ENCODE measurements at regions not wholly inside any gene's neighbourhood (a gene's known extent, or its start where the extent isn't known, plus 50 kb on each side); places are given as distances from the start of the nearest gene placed in this dataset.

- H3K4me1 ChIP-seq (ENCODE audit: control insufficient read depth in 2 of 2, insufficient read depth in 2 of 2, low read length in 2 of 2): no peaks in the 10 kb centered on the region
- Mint-ChIP-seq H3K27ac (no peak overlapping the region), H3K27me3 (no peaks in the 10 kb centered on the region), H3K4me1 (no peaks in the 10 kb centered on the region), H3K4me3 (no peak overlapping the region), H3K9me3 (ENCODE audit: insufficient read depth) (peaks cover 2% of the 10 kb centered on the region)
- H3K79me2 ChIP-seq (ENCODE audit: control insufficient read depth, insufficient read depth, low read length): no peaks in the 10 kb centered on the region
- ChIA-PET CTCF (no interaction called here), POLR2A (no interaction called here)
- DNase-seq (no peak), ATAC-seq (ENCODE audit: low read depth) (no peak)
- TF ChIP-seq EZH2 (IDR thresholded peaks at IDR 0.05; ENCODE audit: borderline replicate concordance, insufficient read depth, low read depth, low read length, poor library complexity, severe bottlenecking): no peak
- no peak for TF ChIP-seq CTCF (IDR thresholded peaks at IDR 0.05)
- H3K36me3 ChIP-seq (replicated peaks in 1 of 2; ENCODE audit: control extremely low read depth in 1 of 2, control insufficient read depth in 1 of 2, extremely low read depth in 1 of 2, insufficient read depth in 2 of 2, low read length in 1 of 2): no peaks in the 10 kb centered on the region
- no peak overlapping the region for H3K9ac ChIP-seq (ENCODE audit: low read length)
- H3K27me3 ChIP-seq (replicated peaks in 1 of 4; ENCODE audit: control extremely low read depth in 1 of 4, control insufficient read depth in 3 of 4, insufficient read depth in 4 of 4, low read length in 3 of 4): no peaks in the 10 kb centered on the region
- no peak overlapping the region for H3K4me2 ChIP-seq (replicated peaks; ENCODE audit: low read depth, low read length, poor library complexity, severe bottlenecking)
- H4K20me1 ChIP-seq (ENCODE audit: control insufficient read depth, insufficient read depth, low read length, poor library complexity, severe bottlenecking): no peaks in the 10 kb centered on the region
- peaks cover 0 to 2% (median 0%) of the 10 kb centered on the region in 3 donors for H3K9me3 ChIP-seq (ENCODE audit: control extremely low read depth in 1 of 3, control insufficient read depth in 2 of 3, insufficient read depth in 1 of 3, low read length in 2 of 3)
- intact Hi-C loops (cut with micrococcal nuclease): no loop called here
- no CpG with 5 or more reads among the region's 2 CpGs for WGBS (ENCODE audit: insufficient coverage)
- H3K27ac ChIP-seq (ENCODE audit: low read length in 2 of 2): no peak overlapping the region
- H2AFZ ChIP-seq (ENCODE audit: insufficient read depth, low read depth, low read length, poor library complexity, severe bottlenecking): no peak overlapping the region
- no peak overlapping the region for H3K4me3 ChIP-seq (ENCODE audit: control extremely low read depth in 1 of 5, extremely low read depth in 1 of 5, insufficient read depth in 1 of 5, low read depth in 2 of 5, low read length in 4 of 5)
These were observed 193.4 kb downstream of the OMA1 start for GRCh38 chr1:58353168-58353567.

- Mint-ChIP-seq H3K27me3 (no peaks in the 10 kb centered on the region), H3K4me3 (no peak overlapping the region), H3K27ac (no peak overlapping the region), H3K9me3 (ENCODE audit: insufficient read depth) (peaks cover 2% of the 10 kb centered on the region), H3K4me1 (no peaks in the 10 kb centered on the region)
- Histone ChIP-seq H3K79me2 (ENCODE audit: control insufficient read depth, insufficient read depth, low read length) (no peaks in the 10 kb centered on the region), H4K20me1 (ENCODE audit: control insufficient read depth, insufficient read depth, low read length, poor library complexity, severe bottlenecking) (no peaks in the 10 kb centered on the region), H3K4me1 (ENCODE audit: control insufficient read depth in 2 of 2, insufficient read depth in 2 of 2, low read length in 2 of 2) (no peaks in the 10 kb centered on the region), H3K36me3 (replicated peaks in 1 of 2; ENCODE audit: control extremely low read depth in 1 of 2, control insufficient read depth in 1 of 2, extremely low read depth in 1 of 2, insufficient read depth in 2 of 2, low read length in 1 of 2) (no peaks in the 10 kb centered on the region), H3K4me3 (ENCODE audit: control extremely low read depth in 1 of 5, extremely low read depth in 1 of 5, insufficient read depth in 1 of 5, low read depth in 2 of 5, low read length in 4 of 5) (no peak overlapping the region), H2AFZ (ENCODE audit: insufficient read depth, low read depth, low read length, poor library complexity, severe bottlenecking) (no peak overlapping the region), H3K27me3 (replicated peaks in 1 of 4; ENCODE audit: control extremely low read depth in 1 of 4, control insufficient read depth in 3 of 4, insufficient read depth in 4 of 4, low read length in 3 of 4) (no peaks in the 10 kb centered on the region), H3K27ac (ENCODE audit: low read length in 2 of 2) (no peak overlapping the region), H3K9me3 (ENCODE audit: control extremely low read depth in 1 of 3, control insufficient read depth in 2 of 3, insufficient read depth in 1 of 3, low read length in 2 of 3) (peaks cover 0 to 2% (median 0%) of the 10 kb centered on the region in 3 donors), H3K9ac (ENCODE audit: low read length) (no peak overlapping the region), H3K4me2 (replicated peaks; ENCODE audit: low read depth, low read length, poor library complexity, severe bottlenecking) (no peak overlapping the region)
- intact Hi-C loops (cut with micrococcal nuclease): no loop called here
- DNase-seq (no peak), ATAC-seq (ENCODE audit: low read depth) (no peak)
- no CpG with 5 or more reads among the region's 6 CpGs for WGBS (ENCODE audit: insufficient coverage)
- TF ChIP-seq CTCF (IDR thresholded peaks at IDR 0.05) (no peak), EZH2 (IDR thresholded peaks at IDR 0.05; ENCODE audit: borderline replicate concordance, insufficient read depth, low read depth, low read length, poor library complexity, severe bottlenecking) (no peak)
- CTCF ChIA-PET: no interaction called here
- POLR2A ChIA-PET: no interaction called here
These were observed 193.9 kb downstream of the OMA1 start for GRCh38 chr1:58352476-58353092.
